Type B pancreatic cell (in vitro differentiated cells): ENCODE measurements at regions not wholly inside any gene's neighbourhood (a gene's known extent, or its start where the extent isn't known, plus 50 kb on each side); places are given as distances from the start of the nearest gene placed in this dataset.

ENCODE experiments used
- DNase-seq: peaks from one replicate; pipeline ENCODE4 v3.0.0; 2021; ENCODE audit warnings: mixed read lengths; ENCODE audit not compliant: unreplicated experiment; ENCODE audit errors: extremely low spot score
- H3K27ac Mint-ChIP-seq: 2 replicates; pipeline ENCODE4 v1.8.0; 2021; ENCODE audit warnings: mild to moderate bottlenecking, mixed read lengths
- H3K27me3 Mint-ChIP-seq: 2 replicates; pipeline ENCODE4 v1.8.0; 2021; ENCODE audit warnings: mixed read lengths
- H3K36me3 Mint-ChIP-seq: 2 replicates; pipeline ENCODE4 v1.8.0; 2021; ENCODE audit warnings: mixed read lengths
- H3K4me1 Mint-ChIP-seq: one replicate; pipeline ENCODE4 v1.8.0; 2021; ENCODE audit warnings: mixed read lengths; ENCODE audit not compliant: unreplicated experiment
- H3K4me3 Mint-ChIP-seq: 2 replicates; pipeline ENCODE4 v1.8.0; 2021; ENCODE audit warnings: mild to moderate bottlenecking, mixed read lengths
- H3K9me3 Mint-ChIP-seq: 2 replicates; pipeline ENCODE4 v1.8.0; 2021; ENCODE audit warnings: mixed read lengths
- TF ChIP-seq, protein P1 (sequence below): fragments of 200-600 bp; sonication (generic); conservative IDR thresholded peaks from 2 replicates; pipeline ENCODE4 v1.5.0; 2021; ENCODE audit warnings: antibody characterized with exemption, mild to moderate bottlenecking

DNA sequence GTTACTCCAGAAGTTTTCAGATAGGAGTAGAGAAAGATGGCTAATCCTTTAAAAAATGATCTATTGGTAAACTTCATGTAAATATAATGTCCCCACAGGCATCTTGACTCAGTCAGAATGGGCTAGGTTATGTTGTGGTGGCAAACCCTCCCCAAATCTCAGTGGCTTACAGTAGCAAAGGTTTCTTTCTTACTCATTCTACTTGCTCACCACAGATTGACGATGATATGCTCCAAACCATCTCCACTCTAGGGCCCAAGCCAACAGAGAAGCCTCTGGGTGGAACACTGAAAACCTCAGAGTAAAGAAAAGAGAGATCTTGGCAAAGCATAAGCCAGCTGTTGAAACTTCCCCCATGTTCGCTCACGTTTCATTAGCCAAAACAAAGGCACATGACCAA lies 146.4 kb downstream of the EMP1 start:
- no peak overlapping the region for H3K4me3 Mint-ChIP-seq
- peaks cover 12% of the 10 kb centered on the region for H3K27me3 Mint-ChIP-seq
- TF ChIP-seq, protein P1, sequence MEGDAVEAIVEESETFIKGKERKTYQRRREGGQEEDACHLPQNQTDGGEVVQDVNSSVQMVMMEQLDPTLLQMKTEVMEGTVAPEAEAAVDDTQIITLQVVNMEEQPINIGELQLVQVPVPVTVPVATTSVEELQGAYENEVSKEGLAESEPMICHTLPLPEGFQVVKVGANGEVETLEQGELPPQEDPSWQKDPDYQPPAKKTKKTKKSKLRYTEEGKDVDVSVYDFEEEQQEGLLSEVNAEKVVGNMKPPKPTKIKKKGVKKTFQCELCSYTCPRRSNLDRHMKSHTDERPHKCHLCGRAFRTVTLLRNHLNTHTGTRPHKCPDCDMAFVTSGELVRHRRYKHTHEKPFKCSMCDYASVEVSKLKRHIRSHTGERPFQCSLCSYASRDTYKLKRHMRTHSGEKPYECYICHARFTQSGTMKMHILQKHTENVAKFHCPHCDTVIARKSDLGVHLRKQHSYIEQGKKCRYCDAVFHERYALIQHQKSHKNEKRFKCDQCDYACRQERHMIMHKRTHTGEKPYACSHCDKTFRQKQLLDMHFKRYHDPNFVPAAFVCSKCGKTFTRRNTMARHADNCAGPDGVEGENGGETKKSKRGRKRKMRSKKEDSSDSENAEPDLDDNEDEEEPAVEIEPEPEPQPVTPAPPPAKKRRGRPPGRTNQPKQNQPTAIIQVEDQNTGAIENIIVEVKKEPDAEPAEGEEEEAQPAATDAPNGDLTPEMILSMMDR, result no peak
- H3K9me3 Mint-ChIP-seq, result peaks cover 13% of the 10 kb centered on the region
- DNase-seq, result no peak
- H3K4me1 Mint-ChIP-seq, result no peaks in the 10 kb centered on the region
- peaks cover 14% of the 10 kb centered on the region for H3K36me3 Mint-ChIP-seq
- H3K27ac Mint-ChIP-seq, result no peak overlapping the region

DNA sequence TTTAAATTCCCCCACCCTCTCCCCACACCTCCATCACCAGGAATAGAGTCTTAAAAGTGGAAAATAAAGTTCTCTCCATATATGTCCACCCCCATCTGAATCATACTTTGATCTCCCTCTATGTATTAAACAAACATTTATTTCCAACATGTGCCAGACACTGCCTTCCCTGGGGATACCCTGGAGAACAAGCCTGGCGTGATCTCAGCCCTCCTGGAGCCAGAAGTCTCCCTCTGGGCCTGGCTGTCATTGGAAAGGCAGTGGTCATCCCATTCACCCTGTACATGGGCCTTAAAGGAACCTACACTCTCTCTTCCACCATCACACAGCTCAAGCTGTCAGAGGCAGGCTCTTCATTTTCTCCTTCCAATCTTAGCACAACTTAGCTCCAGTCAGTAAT lies 143.6 kb downstream of the EMP1 start:
- TF ChIP-seq, protein P1, result no peak
- Mint-ChIP-seq H3K27me3 (peaks cover 14% of the 10 kb centered on the region), H3K27ac (peak overlapping the region; percentile 95), H3K4me3 (no peak overlapping the region), H3K9me3 (peaks cover 13% of the 10 kb centered on the region), H3K4me1 (no peaks in the 10 kb centered on the region), H3K36me3 (peaks cover 14% of the 10 kb centered on the region)
- no peak for DNase-seq

DNA sequence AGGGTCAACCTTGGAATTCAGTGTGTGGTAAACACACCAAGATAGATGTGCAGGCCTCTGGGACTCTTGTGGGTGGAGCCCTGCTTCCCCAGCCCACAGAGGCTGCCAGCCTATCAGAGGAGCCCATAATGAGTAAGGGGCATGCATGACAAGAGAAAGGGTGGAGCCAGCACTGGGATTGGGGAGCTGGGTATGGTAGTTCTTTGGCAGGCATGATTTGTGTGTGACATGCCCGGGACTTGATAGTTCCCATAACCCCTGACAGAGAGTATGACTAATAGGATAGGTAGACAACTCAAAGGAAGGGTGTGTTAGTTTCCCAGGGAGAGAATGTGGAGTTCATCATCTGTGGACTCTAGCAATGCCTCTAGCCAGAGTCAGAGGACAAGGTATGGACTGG lies 143.0 kb downstream of the EMP1 start:
- TF ChIP-seq, protein P1, result no peak
- H3K4me3 Mint-ChIP-seq, result peak overlapping the region; percentile 68
- peaks cover 14% of the 10 kb centered on the region for H3K36me3 Mint-ChIP-seq
- no peak for DNase-seq
- peaks cover 13% of the 10 kb centered on the region for H3K9me3 Mint-ChIP-seq
- H3K27ac Mint-ChIP-seq, result peak overlapping the region; percentile 95
- H3K27me3 Mint-ChIP-seq, result peaks cover 16% of the 10 kb centered on the region
- no peaks in the 10 kb centered on the region for H3K4me1 Mint-ChIP-seq

DNA sequence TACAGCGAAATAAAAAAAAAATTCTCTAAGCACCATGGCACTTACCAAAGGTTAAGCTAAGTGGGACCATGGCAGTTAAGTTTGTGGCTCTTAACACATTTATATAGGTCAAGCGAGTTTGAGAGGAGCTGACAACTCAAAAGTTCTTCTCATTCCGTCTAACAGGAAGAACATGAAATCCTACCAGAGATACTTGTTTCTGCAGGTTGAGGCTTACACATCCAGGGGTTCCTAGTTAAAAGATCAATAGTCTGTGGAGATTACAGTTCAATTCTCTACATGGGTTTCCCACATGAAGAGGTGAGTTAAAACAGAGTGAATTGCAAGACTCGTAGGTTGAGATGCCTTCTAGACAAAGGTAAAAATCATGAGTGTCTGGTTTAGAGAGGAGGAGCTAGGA lies 142.6 kb downstream of the EMP1 start:
- Mint-ChIP-seq H3K27me3 (peaks cover 16% of the 10 kb centered on the region), H3K4me1 (no peaks in the 10 kb centered on the region), H3K36me3 (peaks cover 14% of the 10 kb centered on the region), H3K9me3 (peaks cover 13% of the 10 kb centered on the region), H3K4me3 (peak overlapping the region; percentile 68), H3K27ac (peak overlapping the region; percentile 95)
- TF ChIP-seq, protein P1, result no peak
- no peak for DNase-seq

DNA sequence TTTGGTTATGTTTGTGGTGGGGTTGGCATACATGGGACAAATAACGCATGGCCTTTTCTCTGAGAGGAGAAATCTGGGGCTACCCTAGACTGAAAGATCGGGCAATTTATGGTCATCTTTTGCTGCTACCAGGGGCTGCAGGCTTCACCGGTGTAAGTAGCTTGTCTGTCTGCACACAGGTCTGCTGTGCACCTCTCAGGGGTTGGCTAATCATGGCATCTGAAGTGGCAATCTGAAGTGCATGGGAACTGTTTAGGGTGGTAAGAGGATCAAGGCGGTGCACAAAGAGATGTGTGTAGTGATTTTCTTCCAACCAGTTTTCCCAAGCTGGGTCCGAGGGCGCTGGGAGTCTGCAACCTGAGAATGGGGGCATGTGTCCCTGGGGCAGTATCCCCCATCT lies 141.3 kb downstream of the EMP1 start:
- Mint-ChIP-seq H3K27ac (peak overlapping the region; percentile 69), H3K27me3 (peaks cover 13% of the 10 kb centered on the region), H3K4me1 (no peaks in the 10 kb centered on the region), H3K4me3 (no peak overlapping the region), H3K36me3 (peaks cover 15% of the 10 kb centered on the region), H3K9me3 (peaks cover 13% of the 10 kb centered on the region)
- TF ChIP-seq, protein P1, result no peak
- DNase-seq, result no peak

DNA sequence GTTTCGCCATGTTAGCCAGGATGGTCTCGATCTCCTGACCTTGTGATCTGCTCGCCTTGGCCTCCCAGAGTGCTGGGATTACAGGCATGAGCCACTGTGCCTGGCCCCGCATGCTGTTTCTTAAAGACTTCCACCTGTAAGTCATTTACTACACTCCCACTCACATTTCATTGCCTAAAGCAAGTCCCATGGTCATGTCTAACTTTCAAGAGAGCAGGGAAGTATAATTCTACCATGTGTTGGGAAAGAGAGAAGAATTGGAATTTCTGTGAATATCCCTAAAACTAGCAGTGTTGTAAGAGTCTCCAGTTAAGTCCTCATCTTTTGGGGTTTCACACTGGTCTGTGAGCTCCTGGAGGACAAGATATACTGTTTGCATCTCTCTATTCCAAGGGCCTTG lies 139.7 kb downstream of the EMP1 start:
- H3K36me3 Mint-ChIP-seq, result peaks cover 18% of the 10 kb centered on the region
- TF ChIP-seq, protein P1, result no peak
- no peaks in the 10 kb centered on the region for H3K4me1 Mint-ChIP-seq
- no peak overlapping the region for H3K4me3 Mint-ChIP-seq
- peaks cover 7% of the 10 kb centered on the region for H3K27me3 Mint-ChIP-seq
- DNase-seq, result no peak
- no peak overlapping the region for H3K27ac Mint-ChIP-seq
- peaks cover 12% of the 10 kb centered on the region for H3K9me3 Mint-ChIP-seq
